ENCODE measurements at regions not wholly inside any gene's neighbourhood (a gene's known extent, or its start where the extent isn't known, plus 50 kb on each side); places are given as distances from the start of the nearest gene placed in this dataset.

GRCh38 chr2:228367356-228367755, 185.9 kb upstream of the SPHKAP start:
- Histone ChIP-seq H3K9me3 (ENCODE audit: control insufficient read depth, insufficient read depth, low read depth, low read length) (no peaks in the 10 kb centered on the region), H3K4me3 (ENCODE audit: low read depth in 2 of 2, low read length in 2 of 2) (no peak overlapping the region), H3K27ac (ENCODE audit: low read length) (no peak overlapping the region), H3K27me3 (ENCODE audit: control insufficient read depth, insufficient read depth, low read length) (no peaks in the 10 kb centered on the region), H3K36me3 (ENCODE audit: control insufficient read depth, insufficient read depth, low read length) (no peaks in the 10 kb centered on the region), H3K4me1 (ENCODE audit: control insufficient read depth, insufficient read depth, low read length) (no peaks in the 10 kb centered on the region)
- ChIA-PET CTCF (no interaction called here), POLR2A (no interaction called here)
- in situ Hi-C loops (cut with HindIII; ENCODE audit: low pct_unique_long_range_greater_than_20kb, low sequenced_read_pairs) (no loop called here), intact Hi-C loops (cut with micrococcal nuclease; ENCODE audit: unreplicated experiment) (no loop called here)
- ATAC-seq = no peak
- DNase-seq (ENCODE audit: low read depth, low spot score) = no peak
- TF ChIP-seq SIN3A (IDR thresholded peaks at IDR 0.05; ENCODE audit: borderline replicate concordance, insufficient read depth, low read depth, low read length) (no peak), POLR2AphosphoS5 (IDR thresholded peaks at IDR 0.05; ENCODE audit: low read depth, low read length) (no peak), TCF7L2 (IDR thresholded peaks at IDR 0.05; ENCODE audit: low read depth, low read length) (no peak)
- TF ChIP-seq, protein P1, sequence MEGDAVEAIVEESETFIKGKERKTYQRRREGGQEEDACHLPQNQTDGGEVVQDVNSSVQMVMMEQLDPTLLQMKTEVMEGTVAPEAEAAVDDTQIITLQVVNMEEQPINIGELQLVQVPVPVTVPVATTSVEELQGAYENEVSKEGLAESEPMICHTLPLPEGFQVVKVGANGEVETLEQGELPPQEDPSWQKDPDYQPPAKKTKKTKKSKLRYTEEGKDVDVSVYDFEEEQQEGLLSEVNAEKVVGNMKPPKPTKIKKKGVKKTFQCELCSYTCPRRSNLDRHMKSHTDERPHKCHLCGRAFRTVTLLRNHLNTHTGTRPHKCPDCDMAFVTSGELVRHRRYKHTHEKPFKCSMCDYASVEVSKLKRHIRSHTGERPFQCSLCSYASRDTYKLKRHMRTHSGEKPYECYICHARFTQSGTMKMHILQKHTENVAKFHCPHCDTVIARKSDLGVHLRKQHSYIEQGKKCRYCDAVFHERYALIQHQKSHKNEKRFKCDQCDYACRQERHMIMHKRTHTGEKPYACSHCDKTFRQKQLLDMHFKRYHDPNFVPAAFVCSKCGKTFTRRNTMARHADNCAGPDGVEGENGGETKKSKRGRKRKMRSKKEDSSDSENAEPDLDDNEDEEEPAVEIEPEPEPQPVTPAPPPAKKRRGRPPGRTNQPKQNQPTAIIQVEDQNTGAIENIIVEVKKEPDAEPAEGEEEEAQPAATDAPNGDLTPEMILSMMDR (IDR thresholded peaks at IDR 0.05) = no peak
- no TSS peak for BruUV-seq (replicated peaks)

- H3K9me3 ChIP-seq (ENCODE audit: control insufficient read depth, insufficient read depth, low read depth, low read length) = no peaks in the 10 kb centered on the region
- H3K4me3 ChIP-seq (ENCODE audit: low read depth in 2 of 2, low read length in 2 of 2) = no peak overlapping the region
- no peak for DNase-seq (ENCODE audit: low read depth, low spot score)
- ChIA-PET POLR2A (no interaction called here), CTCF (no interaction called here)
- TF ChIP-seq, protein P1 (IDR thresholded peaks at IDR 0.05) = no peak
- TF ChIP-seq POLR2AphosphoS5 (IDR thresholded peaks at IDR 0.05; ENCODE audit: low read depth, low read length) = no peak
- TF ChIP-seq REST (IDR thresholded peaks at IDR 0.05; ENCODE audit: insufficient read depth in 1 of 2, low read depth in 2 of 2, low read length in 1 of 2) = no peak
- TF ChIP-seq TCF7L2 (IDR thresholded peaks at IDR 0.05; ENCODE audit: low read depth, low read length) = no peak
- no peak for TF ChIP-seq SIN3A (IDR thresholded peaks at IDR 0.05; ENCODE audit: borderline replicate concordance, insufficient read depth, low read depth, low read length)
- in situ Hi-C loops (cut with HindIII; ENCODE audit: low pct_unique_long_range_greater_than_20kb, low sequenced_read_pairs) (no loop called here), intact Hi-C loops (cut with micrococcal nuclease; ENCODE audit: unreplicated experiment) (no loop called here)
- ATAC-seq = no peak
- H3K27me3 ChIP-seq (ENCODE audit: control insufficient read depth, insufficient read depth, low read length) = no peaks in the 10 kb centered on the region
- no TSS peak for BruUV-seq (replicated peaks)
- no peaks in the 10 kb centered on the region for H3K4me1 ChIP-seq (ENCODE audit: control insufficient read depth, insufficient read depth, low read length)
- no peaks in the 10 kb centered on the region for H3K36me3 ChIP-seq (ENCODE audit: control insufficient read depth, insufficient read depth, low read length)
- H3K27ac ChIP-seq (ENCODE audit: low read length) = no peak overlapping the region
Observed at GRCh38 chr2:228359473-228359872, 178.0 kb upstream of the SPHKAP start.

Data from Panc1 (cell line).